PC-9 (cell line): ENCODE measurements at regions not wholly inside any gene's neighbourhood (a gene's known extent, or its start where the extent isn't known, plus 50 kb on each side); places are given as distances from the start of the nearest gene placed in this dataset.

Experiments
- BruUV-seq: library from RNA; stranded (reverse); fragments of 400-500 nt; replicated peaks from 2 replicates; lab custom pipeline; 2021; lab: Mats Ljungman, UMichigan
- CTCF ChIA-PET: fragments of 300-600 bp; sonication (Branson Sonifier 250); formaldehyde crosslinking; loops from one replicate; lab custom pipeline; 2022; ENCODE audit warnings: antibody characterized with exemption; lab: Charles Lee
- POLR2A ChIA-PET: fragments of 300-600 bp; sonication (Branson Sonifier 250); formaldehyde crosslinking; loops from one replicate; lab custom pipeline; 2022; ENCODE audit warnings: antibody characterized with exemption; ENCODE audit not compliant: unreplicated experiment; lab: Charles Lee
- DNase-seq, 2 experiments: peaks; one replicate each; pipeline versions ENCODE4 v3.0.0 to v3.0.0-alpha.2; 2015 to 2022; ENCODE audit warnings: mixed read lengths in 1 of 2
- H2AFZ ChIP-seq: fragments of 200-600 bp; sonication (generic); 2 replicates; pipeline ENCODE4 v1.8.1; 2017; ENCODE audit warnings: antibody characterized with exemption
- H3F3A ChIP-seq: fragments of 200-600 bp; sonication (generic); 2 replicates; pipeline ENCODE4 v1.8.1; 2017; ENCODE audit warnings: antibody characterized with exemption, mild to moderate bottlenecking, low read depth; ENCODE audit not compliant: insufficient read depth
- H3K27ac ChIP-seq: fragments of 200-600 bp; sonication (generic); 2 replicates; pipeline ENCODE4 v1.6.1; 2016; ENCODE audit warnings: mixed run types
- H3K27me3 ChIP-seq: fragments of 200-600 bp; sonication (generic); 2 replicates; pipeline ENCODE4 v1.6.1; 2016; ENCODE audit warnings: low read depth, mixed run types; ENCODE audit not compliant: insufficient read depth
- H3K36me3 ChIP-seq: fragments of 200-600 bp; sonication (generic); 2 replicates; pipeline ENCODE4 v1.6.1; 2016; ENCODE audit warnings: low read depth, mixed run types
- H3K4me1 ChIP-seq: fragments of 200-600 bp; sonication (generic); replicated peaks from 2 replicates; pipeline ENCODE4 v1.6.1; 2016; ENCODE audit warnings: mixed run types; ENCODE audit not compliant: insufficient read depth
- H3K4me2 ChIP-seq: fragments of 200-600 bp; sonication (generic); 2 replicates; pipeline ENCODE4 v1.6.1; 2017; ENCODE audit warnings: mixed run types
- H3K4me3 ChIP-seq: fragments of 200-600 bp; sonication (generic); 2 replicates; pipeline ENCODE4 v1.6.1; 2016; ENCODE audit warnings: mixed run types
- H3K79me2 ChIP-seq: fragments of 200-600 bp; sonication (generic); 2 replicates; pipeline ENCODE4 v1.6.1; 2017; ENCODE audit warnings: low read depth, mixed run types
- H3K9me2 ChIP-seq: fragments of 200-600 bp; sonication (generic); 2 replicates; pipeline ENCODE4 v1.8.1; 2017; ENCODE audit warnings: mild to moderate bottlenecking; ENCODE audit not compliant: insufficient read depth
- H3K9me3 ChIP-seq: fragments of 200-600 bp; sonication (generic); 2 replicates; pipeline ENCODE4 v1.8.1; 2016; ENCODE audit warnings: low read depth; ENCODE audit not compliant: insufficient read depth
- H4K20me1 ChIP-seq: fragments of 200-600 bp; sonication (generic); 2 replicates; pipeline ENCODE4 v1.8.1; 2017; ENCODE audit not compliant: insufficient read depth
- EZH2 ChIP-seq: fragments of 200-600 bp; sonication (generic); IDR thresholded peaks from 2 replicates; pipeline ENCODE4 v1.8.0; 2017; ENCODE audit warnings: antibody characterized with exemption, low read depth
- intact Hi-C: fragments of 100-400 bp; cut with micrococcal nuclease; formaldehyde crosslinking; loops from one replicate; pipeline ENCODE4 v1.10.0; 2022; ENCODE audit not compliant: unreplicated experiment
- TF ChIP-seq, protein P1 (sequence below): fragments of 200-600 bp; sonication (generic); conservative IDR thresholded peaks from 2 replicates; pipeline ENCODE4 v1.6.1; 2017; ENCODE audit warnings: mixed run types, antibody characterized with exemption, mild to moderate bottlenecking, moderate library complexity

DNA sequence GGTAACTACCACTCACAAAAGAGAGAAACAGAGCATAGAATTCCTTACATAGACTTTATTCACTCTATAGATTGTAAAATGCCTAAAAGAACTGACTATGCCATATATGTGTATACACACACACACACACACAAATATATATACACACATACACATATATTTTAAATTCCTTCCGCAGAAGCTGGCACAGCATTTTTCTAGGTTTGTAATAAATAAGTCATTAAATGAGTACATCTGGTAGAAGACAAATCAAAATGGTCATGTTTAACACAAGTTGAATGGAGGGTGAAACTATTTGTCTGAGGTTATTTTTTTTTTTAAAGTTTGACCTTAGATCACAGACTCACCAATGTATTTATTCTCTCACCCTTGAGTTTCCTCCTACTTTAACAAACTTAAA lies 58.2 kb downstream of the CCER1 start:
- TF ChIP-seq EZH2: no peak
- TF ChIP-seq, protein P1, sequence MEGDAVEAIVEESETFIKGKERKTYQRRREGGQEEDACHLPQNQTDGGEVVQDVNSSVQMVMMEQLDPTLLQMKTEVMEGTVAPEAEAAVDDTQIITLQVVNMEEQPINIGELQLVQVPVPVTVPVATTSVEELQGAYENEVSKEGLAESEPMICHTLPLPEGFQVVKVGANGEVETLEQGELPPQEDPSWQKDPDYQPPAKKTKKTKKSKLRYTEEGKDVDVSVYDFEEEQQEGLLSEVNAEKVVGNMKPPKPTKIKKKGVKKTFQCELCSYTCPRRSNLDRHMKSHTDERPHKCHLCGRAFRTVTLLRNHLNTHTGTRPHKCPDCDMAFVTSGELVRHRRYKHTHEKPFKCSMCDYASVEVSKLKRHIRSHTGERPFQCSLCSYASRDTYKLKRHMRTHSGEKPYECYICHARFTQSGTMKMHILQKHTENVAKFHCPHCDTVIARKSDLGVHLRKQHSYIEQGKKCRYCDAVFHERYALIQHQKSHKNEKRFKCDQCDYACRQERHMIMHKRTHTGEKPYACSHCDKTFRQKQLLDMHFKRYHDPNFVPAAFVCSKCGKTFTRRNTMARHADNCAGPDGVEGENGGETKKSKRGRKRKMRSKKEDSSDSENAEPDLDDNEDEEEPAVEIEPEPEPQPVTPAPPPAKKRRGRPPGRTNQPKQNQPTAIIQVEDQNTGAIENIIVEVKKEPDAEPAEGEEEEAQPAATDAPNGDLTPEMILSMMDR: no peak
- Histone ChIP-seq H3K9me2 (no peaks in the 10 kb centered on the region; the same call in 1 of the 2 replicates), H3K9me3 (no peaks in the 10 kb centered on the region), H3K4me3 (no peak overlapping the region), H3K27me3 (no peaks in the 10 kb centered on the region), H4K20me1 (no peaks in the 10 kb centered on the region), H2AFZ (no peak overlapping the region), H3K4me2 (no peak overlapping the region), H3F3A (0 out of 2 replicates have a peak, but pooled peaks cover 3% of the 10 kb centered on the region), H3K27ac (no peak overlapping the region), H3K79me2 (no peaks in the 10 kb centered on the region), H3K4me1 (peaks cover 11% of the 10 kb centered on the region), H3K36me3 (no peaks in the 10 kb centered on the region)
- intact Hi-C loops: no loop called here
- ChIA-PET CTCF (no interaction called here), POLR2A (no interaction called here)
- DNase-seq: no peak
- no TSS peak for BruUV-seq

DNA sequence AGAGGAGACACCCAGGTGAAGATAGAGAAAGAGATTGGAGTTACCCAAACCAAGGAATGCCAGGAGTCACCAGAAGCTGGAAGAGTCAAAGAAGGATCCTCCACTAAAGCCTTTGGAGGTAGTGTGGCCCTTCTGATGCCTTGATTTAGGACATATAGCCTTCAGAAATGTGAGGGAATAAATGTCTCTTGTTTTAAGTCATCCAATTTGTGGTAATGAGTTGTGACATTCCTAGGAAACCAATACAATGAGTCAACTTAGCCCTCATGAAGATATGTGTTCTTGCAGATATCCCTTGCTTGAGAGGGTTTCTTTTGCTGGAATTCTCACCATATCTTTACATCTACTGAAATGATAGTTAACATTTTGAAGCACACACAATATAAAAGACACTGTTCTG lies 58.8 kb downstream of the CCER1 start:
- Histone ChIP-seq H3K4me2 (no peak overlapping the region), H3K4me1 (peaks cover 11% of the 10 kb centered on the region), H3K4me3 (no peak overlapping the region), H3K36me3 (no peaks in the 10 kb centered on the region), H3K9me2 (no peaks in the 10 kb centered on the region; the same call in 1 of the 2 replicates), H3K79me2 (no peaks in the 10 kb centered on the region), H2AFZ (no peak overlapping the region), H3K9me3 (no peaks in the 10 kb centered on the region), H4K20me1 (no peaks in the 10 kb centered on the region), H3F3A (0 out of 2 replicates have a peak, but pooled peaks cover 3% of the 10 kb centered on the region), H3K27me3 (no peaks in the 10 kb centered on the region), H3K27ac (no peak overlapping the region)
- no TSS peak for BruUV-seq
- ChIA-PET CTCF (no interaction called here), POLR2A (no interaction called here)
- TF ChIP-seq, protein P1: no peak
- no peak for TF ChIP-seq EZH2
- no peak for DNase-seq
- intact Hi-C loops: no loop called here

DNA sequence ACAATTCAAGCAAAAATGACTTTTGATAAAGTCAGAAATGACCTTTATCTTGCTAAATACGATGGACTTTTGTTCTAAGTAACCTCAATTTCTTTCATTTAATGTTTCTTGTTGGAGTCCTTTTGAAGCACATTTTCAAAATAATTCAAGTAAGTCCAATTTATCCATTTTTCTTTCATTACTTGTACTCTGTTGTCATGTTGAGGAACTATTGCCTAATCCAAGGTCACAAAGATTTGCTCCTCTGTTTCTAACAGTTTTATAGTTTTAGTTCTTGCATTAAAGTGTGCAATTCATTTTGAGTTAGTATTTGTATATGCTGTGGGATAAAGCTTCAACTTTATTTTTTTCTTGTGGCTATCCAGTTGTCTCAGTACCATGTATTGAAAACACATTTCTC lies 66.7 kb downstream of the CCER1 start:
- Histone ChIP-seq H3K9me2 (peaks cover 5% of the 10 kb centered on the region; the same call in 1 of the 2 replicates), H3K27ac (no peak overlapping the region), H2AFZ (no peak overlapping the region), H4K20me1 (no peaks in the 10 kb centered on the region), H3K4me1 (no peaks in the 10 kb centered on the region), H3F3A (no peaks in the 10 kb centered on the region), H3K9me3 (no peaks in the 10 kb centered on the region), H3K79me2 (no peaks in the 10 kb centered on the region), H3K27me3 (no peaks in the 10 kb centered on the region), H3K36me3 (no peaks in the 10 kb centered on the region), H3K4me3 (no peak overlapping the region), H3K4me2 (no peak overlapping the region)
- DNase-seq: no peak
- intact Hi-C loops: no loop called here
- CTCF ChIA-PET: no interaction called here
- POLR2A ChIA-PET: no interaction called here
- no TSS peak for BruUV-seq
- TF ChIP-seq, protein P1: no peak
- no peak for TF ChIP-seq EZH2
